HS-5 (cell line): ENCODE measurements at regions not wholly inside any gene's neighbourhood (a gene's known extent, or its start where the extent isn't known, plus 50 kb on each side); places are given as distances from the start of the nearest gene placed in this dataset.
A peak's percentile ranks its signal among the peaks of the same experiment; 100 is the strongest.

Source experiments
- DNase-seq: peaks from one replicate; pipeline ENCODE4 v3.0.0-alpha.2; 2012; ENCODE audit warnings: low read depth

DNA sequence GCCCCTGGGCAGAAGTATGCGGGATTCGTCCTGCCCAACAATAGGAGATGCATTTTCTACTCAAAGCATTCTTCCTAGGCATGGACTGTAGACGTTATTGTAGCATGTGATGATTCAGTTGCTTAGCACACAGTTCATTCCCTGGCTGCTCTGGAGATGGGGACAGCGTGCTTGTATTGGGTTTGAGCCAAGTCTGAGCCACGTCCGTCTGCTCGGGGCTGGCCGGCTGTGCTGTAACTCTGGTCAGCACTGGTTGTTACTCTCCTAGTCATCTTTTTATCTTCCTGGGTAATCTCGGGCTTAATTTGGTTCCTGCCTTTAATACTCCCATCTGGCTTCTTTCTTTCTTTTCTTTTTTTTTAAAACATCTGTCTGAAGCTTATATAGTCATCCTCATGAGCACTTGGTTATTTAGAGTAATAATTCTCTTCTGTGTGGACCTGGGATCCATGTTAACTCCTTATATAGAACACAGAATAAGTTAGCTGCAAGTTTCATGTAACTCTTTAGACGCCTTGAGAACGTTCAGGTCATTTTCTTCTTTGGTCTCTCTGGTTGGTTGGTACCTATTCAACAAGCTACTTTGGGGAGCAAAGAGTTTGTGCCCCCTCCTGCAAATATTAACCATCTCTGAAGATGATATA, 118.8 kb upstream of the RPS23 start:
- peak; percentile 77 for DNase-seq

DNA sequence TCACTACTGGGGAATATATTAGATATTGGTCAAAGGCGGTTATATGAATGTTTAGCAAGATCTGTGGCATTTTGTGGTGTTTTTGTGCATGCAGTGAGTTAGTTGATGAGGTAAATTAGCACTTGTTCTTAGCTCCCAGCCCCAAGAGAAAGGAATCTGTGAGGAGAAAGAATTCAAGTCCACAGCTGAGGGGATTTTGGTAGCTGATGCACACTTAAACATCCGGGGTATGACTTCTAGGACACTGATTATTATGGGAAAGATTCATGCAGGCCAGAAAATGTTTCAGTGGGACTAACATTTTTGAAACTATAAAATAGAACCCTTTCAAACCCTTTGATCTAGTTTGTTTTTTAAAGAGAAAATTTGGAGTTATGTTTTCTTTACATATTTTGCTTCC, 118.2 kb upstream of the RPS23 start:
- no peak for DNase-seq

DNA sequence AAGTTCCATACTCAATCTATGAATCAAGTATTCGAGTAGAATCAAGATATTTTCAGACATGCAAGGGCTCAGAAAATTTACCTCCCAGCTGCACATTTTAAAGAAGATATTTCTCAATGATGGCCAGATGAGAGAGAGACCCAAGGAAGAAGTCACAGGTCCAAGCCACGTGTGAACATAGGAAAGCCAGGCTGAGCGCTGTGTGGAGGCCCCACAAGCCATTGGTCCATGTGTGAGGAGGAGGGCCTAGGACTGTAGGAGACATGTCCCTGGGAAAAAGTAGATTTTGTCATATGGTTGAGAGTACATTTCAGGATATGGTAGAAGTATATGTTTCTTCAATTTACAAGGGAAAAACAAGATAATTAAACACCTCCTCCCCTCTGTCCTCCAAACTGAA, 115.8 kb upstream of the RPS23 start:
- DNase-seq, result no peak

DNA sequence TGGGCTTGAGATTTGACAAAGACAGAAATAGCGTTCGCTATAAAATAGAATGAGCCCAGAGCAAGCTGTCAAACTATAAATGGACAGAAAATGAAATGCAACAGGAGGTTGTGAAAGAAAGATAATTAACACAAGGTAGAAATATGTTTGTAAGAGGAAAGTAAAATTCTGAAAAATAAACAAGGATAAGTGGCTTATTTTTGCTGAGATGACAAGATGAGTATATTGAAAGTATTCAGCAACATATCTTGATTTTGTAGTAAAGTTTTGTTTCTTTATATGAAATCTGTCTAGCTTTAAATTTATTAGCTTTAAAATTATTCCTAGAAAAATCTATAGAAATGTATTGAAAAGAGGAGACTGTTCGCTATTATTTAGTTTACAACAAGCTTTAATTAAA, 111.9 kb upstream of the RPS23 start:
- DNase-seq, result no peak

DNA sequence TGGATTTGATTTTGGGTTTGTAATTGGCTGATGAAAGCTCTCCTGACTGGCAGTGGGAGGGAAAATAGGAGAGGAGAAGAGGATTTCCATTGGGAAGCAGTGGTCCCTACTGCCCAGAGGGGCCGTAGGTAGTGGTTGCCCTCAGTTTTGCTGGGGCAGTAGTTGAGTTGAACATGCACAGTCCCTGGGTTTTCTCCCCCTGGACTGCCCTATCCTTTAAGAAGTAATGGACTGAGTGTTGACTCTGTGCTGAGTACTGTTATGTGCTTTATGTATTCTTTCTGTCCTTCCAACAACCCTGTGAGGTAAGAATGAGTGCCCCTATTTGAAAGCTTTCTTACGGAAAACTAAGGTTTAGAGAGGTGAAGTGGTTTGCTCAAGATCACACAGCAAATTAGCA, 111.2 kb upstream of the RPS23 start:
- no peak for DNase-seq

DNA sequence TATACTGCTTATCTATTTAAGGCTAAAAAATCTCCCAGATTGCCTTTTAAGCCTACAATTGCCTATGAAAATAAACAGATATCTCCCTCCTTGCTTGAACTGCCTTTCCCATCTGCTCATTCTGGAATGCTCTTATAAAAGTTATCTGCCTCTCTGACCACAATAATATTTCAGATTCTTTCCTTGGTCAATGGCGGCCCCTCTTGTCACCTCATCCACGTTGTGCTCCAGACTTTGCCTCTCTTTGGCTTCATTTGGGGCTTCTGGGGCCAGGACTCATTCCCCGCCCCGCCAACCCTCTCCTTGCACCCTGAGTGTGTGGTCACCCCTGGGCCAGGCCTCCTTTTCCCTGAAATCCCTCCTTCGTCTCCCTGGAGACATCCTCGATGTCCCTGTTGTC, 110.0 kb upstream of the RPS23 start:
- DNase-seq, result no peak

DNA sequence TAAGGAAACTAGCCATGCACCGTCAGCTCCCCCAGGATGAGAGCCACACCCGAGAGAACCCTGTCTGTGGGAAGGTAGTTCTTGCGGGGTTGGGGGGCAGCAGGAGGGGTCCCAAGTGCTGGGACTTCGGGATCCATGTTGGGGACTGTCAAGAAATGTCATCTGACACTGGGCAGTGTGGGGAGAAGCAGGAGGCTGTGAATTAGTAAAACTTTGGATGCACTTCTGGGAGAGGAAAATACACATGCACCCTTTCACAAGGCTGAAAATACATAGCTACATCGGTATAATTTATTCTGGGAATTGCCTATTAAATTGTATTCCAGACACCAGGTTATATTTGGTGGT, 109.6 kb upstream of the RPS23 start:
- DNase-seq, result no peak

DNA sequence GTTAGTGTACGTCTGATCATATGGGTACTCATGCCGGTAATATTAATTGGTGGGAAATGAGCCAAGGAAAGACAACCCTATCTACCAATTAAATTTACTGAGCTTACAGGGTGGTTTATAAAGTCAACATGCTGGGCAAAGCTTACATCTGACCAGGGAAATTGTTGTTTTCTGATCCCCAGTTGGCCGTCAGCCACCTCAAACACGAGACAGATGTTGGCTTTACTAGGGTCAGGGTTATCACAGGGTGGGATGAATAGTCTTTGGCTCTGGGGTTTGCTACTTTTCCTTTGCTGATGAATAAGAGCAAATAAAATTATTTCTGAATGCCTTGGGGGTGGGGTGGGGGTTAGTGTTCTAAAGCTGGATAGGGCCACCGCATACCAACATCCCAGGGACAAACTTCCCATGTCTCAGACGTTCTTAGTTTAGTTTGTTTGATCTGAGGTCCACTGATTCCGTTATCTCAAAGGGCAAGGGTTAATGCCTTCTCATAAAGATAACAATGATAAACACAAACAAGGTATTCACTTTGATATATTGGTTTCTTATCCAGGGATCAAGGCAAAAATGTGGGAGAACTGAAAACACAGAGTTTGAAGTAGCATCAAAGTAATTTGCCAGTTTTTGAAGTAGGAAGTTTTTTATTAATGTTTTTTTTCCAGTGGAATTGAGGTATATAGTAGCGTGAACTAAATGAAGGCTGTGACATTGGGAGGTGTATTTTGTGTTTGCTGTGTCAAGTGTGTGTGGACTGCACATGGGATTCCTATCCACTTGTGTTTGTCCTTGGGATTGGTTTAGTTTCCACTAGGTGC, 109.1 kb upstream of the RPS23 start:
- no peak for DNase-seq

DNA sequence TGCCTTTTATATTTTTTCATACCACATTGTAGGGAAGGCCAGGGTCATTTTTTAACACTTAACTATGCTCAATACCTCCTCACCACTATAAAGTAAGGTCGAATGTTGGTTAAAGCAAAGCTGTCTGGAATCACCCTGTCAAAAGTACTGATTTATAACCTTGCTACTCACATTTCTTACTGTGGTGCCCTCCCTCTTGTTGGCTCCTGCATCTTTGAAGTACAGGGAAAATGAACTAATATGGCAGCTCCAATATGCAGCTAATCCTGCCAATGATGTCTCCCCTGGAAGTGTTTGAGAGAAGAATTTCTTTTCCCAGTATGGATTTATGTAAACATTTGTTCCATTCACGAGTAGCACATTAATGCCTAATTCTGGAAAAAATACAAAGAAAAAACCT, 108.4 kb upstream of the RPS23 start:
- DNase-seq, result no peak

DNA sequence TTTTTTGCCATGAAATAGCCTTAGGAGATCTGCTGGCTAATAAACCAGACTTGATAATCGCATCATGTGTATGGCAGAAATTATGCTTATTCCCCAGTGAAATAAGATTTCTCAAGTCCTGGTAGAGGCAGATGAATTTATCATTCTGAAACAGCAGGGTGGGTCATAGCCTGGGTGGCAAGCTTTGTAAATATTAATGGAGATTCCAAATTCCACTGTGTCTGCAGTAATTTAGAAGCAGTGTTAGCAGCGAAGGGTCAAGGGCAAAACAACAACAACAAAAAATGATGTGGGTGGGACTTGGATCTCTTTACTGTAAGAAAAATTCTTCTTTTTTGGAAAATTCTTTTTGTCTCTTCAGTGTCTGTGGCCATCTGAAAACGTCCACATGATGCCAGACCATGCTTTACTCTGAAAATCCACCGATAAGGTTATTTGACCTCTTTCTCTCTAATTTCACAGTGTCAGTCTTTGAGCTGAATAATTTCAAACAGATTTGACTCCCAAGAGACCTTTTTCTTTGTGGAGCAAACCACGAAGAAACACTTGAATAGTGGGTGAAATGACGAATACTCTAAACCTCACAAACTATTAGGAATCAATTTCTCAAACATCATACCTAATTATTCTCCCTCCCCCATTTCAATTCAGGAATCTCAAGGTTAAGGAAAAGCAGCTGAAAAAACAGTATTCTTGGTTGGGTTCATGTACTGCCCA, 106.0 kb upstream of the RPS23 start:
- no peak for DNase-seq

DNA sequence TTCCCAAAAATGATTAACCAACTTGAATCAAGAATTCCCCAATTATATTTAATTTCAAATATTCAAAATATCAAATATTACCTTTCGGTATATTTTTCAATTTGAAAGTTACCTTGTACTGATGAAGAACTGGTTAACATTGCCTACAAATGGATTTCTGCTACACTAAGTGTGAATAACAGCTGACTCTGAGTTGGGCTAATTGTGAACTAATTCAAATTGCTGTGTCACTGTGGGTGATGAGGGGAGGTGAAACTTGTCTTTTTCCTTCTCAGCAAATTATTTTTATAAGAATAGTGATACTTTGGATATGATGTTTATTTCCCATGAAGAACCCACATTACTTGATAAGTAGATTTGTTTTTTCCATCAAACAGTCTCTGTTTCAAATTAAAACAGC, 103.4 kb upstream of the RPS23 start:
- no peak for DNase-seq

DNA sequence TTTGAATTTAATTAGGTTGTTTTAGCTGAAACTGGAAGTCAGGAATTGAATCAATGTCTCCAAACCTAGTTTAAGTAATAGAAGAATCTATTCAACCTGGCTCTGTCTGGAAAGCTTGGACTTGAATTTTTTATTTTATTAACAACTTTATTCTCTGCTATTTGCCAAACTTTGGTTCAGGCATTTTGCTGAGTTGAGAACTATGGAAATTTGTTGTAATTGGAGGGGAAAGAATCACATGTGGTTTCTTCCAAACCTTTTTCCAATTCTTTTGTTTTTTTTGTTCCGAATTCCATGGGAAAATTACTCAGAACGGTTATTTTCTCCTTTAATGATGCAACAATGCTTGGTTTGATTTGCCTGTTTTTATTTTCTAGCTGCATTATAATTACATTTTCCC, 98.2 kb upstream of the RPS23 start:
- DNase-seq, result no peak

DNA sequence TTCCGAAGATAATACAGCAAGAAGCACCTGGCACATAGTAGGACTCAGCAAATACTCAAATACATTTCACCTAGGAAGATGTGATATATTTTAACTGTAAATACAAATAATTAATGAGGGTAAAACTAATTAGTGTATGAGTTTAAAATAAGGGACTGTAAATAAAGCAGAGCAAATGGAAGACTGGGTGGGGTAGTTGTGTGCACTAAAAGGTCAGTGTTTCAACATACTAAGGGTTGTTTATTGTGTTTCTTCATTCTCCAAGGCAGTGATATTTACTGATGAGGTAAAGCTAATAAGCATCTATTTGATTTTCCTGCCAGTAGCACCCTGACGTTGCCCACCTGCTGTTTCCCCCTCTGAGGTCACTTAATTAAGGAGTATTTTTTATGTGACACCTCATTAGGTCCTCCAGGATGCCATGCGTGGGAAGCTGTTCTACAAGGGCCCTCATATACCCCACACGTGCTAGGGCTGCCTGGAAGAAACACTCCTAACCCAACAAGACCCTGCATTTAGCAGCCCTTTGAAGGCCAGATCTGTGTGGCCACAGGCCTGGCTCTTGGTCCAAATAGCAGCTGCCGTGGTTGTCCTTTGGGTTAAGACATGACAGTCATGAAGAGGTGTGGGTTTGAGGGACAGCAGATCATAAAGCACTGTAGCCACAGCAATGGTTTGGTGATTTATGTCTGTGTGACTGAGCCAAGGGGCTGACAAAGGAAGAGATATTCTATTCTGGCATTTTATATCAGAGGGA, 97.5 kb upstream of the RPS23 start:
- no peak for DNase-seq

DNA sequence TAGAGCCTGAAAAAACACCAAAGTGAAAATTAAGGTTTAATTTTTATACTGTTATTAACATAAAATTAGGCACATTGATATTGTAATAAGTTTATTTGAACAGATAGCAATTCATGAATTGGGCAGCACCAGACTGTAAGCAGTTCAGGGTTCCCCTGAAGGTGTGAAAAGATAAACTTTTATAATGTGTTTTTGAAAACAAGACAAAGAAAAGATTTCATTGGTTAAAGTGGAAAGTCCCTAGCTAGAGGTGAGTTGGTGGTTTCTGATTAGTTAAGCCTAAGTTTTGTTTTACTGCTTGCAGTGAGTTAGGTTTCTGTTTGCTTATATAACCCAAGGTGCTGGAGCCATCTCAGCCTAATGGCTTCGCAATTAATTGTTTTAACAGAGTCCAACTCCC, 96.5 kb upstream of the RPS23 start:
- DNase-seq, result no peak

DNA sequence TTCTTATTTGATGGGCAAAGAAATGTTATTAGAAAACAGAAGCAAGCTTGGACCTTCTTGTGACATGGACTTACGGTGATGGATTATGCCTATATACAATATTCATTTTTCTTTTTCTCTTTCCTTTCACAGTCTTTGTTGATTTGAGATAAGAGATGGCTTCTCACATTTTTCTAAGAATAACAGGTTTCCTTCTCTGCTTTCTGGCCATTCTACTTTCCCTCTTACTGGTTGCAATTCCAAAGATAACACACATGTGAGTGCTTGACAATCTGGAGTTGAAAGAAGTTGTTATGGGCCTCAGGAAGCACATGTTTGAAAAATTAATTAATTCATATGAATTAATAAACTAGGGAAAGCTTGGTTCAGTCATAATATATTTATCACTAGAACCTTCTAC, 89.8 kb upstream of the RPS23 start:
- no peak for DNase-seq

DNA sequence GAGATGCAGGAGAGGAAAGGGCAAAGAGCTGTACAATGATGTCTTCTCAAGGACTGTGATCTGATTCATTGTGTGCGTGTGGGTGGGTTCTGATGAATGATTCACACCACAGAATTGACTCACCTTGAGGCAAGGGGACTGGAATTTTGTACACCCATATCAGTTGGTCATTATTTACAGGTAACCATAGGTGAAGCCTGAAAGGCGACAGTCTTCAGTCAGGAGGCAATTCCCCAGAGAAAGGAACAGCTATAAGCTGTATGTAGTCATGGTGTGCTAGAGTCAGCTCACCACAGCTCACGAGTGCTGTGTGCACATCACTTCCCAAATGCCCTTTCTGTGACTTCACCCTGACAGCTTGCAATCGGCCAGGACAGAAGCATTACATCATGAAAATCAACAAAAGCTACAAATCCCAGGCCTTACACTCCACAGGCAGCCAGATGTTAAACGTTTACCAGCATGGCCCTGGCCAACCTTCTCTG, 87.6 kb upstream of the RPS23 start:
- DNase-seq, result no peak

DNA sequence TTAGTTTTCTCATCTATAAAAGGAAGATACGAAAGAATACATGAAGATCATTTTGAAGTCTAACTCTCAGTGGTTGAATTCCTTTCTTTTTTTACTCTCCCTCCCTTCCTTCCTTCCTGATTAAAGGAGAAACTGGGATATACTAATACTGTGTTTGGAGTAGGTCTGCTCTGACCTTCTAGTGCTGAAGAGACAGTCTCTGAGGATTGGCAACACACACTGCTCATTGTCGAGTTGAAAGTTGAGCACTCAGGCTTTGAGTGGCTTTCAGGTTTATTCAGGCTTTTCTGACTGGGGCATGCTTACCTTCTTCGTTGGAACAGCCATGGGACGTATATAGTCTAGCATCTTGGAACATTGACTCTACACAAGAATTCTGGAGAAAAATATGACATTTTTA, 86.9 kb upstream of the RPS23 start:
- no peak for DNase-seq

DNA sequence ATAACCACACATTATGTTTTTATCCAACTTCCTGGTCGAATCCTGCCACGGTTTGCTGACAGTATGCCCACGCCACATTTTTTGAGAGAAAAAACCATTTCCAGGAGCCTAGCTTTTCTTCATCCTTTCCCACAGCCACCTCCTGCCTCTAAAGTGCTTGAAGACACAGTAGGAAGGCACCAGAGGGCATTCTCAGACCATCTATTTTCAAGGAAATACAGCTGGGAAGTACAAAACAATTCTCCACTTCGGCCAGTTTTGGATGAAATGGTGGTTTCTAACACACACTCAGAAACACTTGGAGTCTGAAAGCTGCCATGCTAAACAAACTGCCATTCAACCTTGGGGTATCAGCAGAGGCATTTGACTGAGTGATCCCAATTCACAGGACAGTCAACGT, 86.3 kb upstream of the RPS23 start:
- DNase-seq, result no peak

DNA sequence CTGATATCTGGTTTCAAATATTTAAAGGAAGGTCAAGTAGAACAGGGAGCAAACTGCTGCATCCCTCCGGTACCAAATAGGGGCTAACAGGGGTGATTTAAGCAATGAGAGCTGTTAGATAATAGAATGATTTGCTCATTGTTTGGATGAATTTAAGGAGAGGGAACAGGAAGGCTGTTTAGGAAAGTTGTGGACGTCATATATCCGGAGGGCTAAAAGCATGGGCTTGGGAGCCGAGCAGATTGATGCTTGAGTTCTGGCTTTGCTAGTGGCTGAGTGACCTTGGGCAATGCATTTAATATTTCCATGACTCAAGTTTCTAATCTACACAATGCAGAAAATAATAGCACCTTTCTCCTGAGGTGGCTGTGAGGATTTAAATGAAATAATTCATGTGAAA, 85.4 kb upstream of the RPS23 start:
- no peak for DNase-seq

DNA sequence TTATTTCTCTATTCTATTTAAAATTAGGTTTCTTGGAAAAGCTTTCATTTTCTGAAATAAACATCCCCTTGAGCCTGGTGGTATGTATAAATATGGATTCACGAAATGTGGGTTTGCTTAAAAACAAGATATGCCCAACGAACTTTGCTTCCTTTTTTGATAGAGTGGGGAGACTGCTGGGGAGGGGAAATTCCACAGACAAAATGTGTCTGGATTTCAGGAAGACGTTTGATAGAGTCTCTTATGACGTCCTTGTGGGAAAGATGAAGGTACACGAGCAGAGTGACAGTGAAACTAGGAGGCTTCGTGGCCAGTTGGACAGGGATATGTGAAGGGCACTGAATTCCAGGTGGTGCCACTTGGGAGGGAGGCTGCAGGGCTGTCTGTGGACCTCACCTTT, 84.5 kb upstream of the RPS23 start:
- DNase-seq, result no peak

DNA sequence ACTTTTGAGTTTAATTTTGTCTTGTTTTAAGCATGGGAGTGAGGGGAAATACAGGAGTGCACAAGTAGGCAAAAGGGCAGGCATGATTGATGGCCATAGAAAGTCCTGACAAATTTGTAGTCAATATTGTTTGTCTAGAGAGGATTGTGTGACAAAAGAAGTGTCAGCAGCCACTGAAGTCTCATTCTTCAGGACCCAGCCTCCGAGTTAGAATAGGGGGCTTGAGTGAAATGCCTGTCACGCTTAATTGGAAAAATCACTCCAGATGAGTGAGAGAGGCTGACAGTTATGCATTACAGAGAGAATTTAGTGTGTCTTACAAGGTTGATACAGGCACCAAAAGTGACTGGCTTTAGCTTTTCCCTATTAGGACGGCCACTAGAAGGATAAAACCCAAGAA, 81.9 kb upstream of the RPS23 start:
- DNase-seq, result no peak

DNA sequence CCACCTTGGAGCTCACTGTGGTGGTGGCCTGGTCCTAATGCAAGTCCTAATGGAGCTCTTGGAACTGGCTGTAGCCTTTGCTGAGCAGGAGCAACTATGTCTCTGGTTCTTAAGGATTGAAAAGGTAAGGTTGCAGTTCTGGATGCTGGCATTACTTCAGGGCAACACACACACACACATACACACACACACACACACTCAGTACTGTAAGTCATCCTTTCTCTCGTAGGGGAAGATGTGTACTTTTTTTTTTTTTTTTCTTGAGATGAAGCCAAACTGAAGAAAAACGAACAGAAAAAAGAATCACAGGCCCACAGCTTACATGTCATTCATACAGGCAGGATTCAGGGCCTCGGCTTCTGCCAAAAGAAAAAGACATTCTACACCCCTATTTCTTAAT, 81.1 kb upstream of the RPS23 start:
- no peak for DNase-seq

DNA sequence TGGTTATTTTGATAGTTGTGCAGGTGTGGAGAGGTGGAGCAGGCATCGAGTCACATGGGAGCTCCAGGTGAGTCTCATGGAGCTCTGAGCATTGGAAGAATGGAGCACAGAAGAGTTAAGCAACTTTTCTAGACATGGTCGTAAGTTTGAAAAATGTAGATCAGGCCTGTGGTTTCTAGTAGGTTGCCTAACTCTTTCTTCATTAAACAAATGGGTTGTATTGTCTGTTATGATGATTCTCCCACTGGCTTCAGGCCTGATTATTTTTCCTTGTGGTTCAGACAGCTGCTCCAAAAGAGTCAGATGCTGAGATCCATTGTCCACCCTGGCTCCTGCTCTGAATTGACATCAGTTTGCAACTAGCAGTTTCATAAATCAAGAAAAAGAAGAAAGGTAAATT, 80.3 kb upstream of the RPS23 start:
- no peak for DNase-seq
